Stimulated activated CD4-positive, alpha-beta T cell treated with anti-CD3 and anti-CD28 coated beads, TNF-alpha, amount 100 ng/mL, for 1 hour (primary cell): ENCODE measurements at regions not wholly inside any gene's neighbourhood (a gene's known extent, or its start where the extent isn't known, plus 50 kb on each side); places are given as distances from the start of the nearest gene placed in this dataset.

Source experiments
- DNase-seq, 3 donors: peaks; one replicate each; pipeline ENCODE4 v3.0.0-alpha.2; 2020; ENCODE audit warnings: low read depth in 3 of 3, low spot score in 1 of 3

DNA sequence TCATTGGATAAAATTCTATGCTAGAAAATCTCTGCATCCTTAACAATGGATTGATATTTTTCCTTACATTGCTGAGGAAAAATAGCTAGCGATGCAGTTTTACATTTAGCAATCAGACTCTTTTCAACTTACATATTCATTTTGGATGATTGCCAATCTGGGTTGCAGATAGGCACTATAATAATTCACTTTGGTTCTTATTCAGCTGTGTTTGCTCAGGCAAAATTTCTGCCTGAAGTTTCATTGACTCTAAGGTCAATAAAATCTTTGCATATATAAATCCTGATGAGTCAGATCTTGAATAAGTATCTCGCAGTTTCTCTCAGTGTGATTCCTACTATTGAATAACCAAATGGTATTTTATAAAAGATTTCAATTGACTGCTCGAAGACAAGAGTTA is 1105.8 kb downstream of the CDH18 start:
- DNase-seq, result no peak

DNA sequence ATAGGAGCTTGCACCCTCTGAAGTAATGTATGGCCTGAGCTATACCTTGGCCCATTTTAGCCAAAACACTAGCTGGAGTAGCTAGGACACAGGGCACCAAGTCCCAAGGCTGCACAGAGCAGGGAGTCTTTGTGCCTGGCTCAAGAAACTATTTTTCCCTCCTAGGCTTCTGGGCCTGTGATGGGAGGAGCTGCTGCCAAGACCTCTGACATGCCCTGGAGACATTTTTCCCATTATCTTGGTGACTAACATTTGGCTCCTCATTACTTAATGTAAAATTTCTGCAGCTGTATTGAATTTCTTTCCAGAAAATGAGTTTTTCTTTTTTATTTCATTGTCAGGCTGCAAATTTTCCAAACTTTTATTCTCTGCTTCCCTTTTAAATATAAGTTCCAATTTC is 1099.2 kb downstream of the CDH18 start:
- no peak for DNase-seq

DNA sequence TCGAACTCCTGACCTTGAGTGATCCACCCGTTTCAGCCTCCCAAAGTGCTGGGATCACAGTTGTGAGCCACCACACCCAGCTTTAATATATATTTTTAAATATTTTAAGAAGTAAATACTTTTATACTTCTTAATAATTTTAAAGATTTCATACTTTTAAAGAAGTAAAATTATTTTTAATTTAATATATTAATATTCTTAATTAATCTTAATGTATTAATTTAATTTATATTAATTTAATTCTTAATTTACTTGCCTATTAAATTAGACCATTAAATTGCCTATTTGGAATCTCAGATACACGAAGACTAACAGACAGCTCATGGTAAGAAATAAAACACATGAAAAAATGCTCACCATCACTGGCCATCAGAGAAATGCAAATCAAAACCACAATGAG is 1087.4 kb downstream of the CDH18 start:
- DNase-seq, result no peak

DNA sequence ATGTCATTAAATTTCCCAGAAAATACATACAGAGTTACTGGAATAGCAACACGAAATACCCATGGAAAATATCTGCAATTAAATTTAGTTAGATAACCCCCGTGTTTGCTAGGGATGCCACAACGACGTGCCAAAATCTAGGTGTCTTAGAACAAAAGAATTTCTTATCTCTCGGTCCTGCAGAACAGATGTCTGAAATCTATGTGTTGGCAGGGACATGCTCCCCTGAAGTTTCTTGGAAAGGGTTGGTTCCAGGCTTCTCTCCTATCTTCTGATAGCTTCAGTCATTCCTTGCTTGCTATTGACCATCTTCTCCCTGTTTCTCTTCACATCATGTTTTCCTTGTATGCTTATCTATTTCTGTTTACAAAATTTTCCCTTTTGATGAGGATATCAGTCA is 1067.0 kb downstream of the CDH18 start:
- DNase-seq, result no peak

DNA sequence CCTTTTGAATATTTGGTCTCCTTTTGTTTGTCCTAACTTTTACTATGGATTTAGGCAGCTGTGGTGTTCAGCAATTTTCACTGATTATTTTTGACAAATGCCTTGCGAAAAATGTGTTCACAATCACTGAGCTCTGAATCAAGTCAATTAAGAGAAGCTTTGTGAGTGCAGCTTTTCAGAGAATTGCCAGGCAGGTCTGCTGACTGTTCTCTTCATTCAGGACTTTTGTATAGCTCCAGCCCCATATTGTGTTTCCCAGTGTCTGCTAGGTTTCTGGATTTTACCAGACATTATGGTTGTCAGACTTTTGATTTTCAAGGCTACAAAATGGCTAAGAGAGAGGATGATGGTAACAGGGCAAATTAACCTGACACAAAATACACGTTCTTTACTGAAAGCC is 1055.9 kb downstream of the CDH18 start:
- DNase-seq, result no peak

DNA sequence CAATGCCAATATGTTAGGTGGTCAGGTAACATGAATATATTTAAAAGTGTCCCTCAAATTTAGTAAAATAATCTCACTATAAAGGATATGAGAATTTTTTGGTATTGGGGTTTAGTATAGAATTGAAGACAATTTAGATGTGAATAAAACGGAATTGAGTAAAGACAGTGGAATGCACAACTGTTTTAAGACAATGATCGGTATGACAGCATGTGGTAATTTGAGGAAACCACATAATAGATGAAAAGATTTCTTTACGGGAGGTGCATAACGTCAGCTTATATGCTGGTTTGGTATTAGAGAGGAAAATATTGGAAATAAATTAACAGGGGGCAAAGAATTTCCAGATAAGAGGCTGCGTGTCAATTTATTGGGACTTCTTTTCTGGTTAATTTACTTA is 1043.2 kb downstream of the CDH18 start:
- no peak for DNase-seq

DNA sequence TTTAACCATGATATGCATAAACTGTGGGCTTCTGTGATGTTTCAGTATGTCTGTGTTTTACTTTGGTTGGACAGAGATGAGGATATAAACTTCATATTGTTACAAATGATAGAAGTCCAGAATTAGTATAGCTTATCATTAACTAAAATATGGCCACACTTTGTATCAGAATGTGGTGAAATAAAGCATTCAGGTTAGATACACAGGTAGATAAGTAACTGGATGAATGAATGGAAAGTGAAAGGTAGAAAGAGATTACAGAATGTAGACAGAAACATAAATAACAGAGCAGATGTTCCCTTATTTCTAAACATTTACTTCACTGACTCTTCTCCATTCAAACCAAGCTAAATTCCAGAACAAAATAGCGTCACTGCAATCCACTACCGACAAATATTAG is 1033.8 kb downstream of the CDH18 start:
- DNase-seq, result no peak

DNA sequence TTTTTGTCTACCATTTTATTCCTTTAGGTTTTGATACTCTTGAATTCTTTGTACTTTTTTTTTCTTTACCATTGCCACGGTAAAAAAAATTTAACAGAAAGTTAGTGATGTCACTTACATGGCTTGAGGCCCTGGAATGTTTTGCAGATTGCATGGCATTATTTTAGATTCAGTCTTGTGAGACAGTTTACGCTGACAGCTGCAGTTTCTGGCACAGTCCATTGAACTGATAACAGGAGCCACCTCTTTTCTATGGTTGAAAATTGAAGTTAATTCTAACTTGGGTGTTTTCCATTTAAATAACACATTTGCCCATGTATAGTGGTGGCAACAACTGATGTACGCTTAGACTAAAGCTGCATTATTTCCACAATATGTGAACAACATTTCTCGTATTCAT is 1028.5 kb downstream of the CDH18 start:
- DNase-seq, result no peak

DNA sequence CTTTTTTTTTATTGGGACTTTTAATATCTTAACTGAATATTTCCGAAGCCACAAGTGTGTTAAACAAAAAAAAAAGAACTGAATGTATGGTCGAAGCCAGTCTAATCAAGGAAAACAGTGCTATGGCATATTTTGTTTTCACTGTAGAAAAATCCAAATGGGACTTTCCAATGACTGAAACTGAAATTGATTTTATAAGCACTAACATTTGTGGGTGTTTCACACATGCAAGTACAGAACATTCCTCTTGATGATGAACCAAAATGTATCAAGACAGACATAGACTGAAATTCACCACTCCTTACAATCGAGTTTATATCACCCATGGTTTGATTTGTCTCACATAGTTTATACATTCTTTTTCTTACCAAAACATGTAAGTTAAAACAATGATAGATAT is 1026.8 kb downstream of the CDH18 start:
- DNase-seq, result no peak

DNA sequence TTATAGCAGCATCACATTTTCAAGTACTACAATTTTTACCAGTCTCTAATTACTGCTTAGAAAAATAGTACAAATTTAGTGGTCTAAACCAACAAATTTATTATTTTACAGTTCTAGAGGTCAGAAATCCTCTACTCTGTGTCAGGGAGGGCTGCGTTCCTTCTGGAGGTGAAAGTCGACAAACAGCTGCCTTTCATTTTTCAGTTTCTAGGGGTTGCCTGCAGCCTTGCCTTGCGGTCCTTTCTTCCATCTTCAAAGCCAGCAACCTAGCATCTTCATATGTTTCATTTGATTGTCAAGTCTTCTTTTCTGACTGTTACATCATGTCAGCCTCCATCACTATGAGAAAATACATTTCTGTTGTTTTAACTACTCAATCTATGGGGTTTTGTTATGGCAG is 1022.1 kb downstream of the CDH18 start:
- DNase-seq, result no peak

DNA sequence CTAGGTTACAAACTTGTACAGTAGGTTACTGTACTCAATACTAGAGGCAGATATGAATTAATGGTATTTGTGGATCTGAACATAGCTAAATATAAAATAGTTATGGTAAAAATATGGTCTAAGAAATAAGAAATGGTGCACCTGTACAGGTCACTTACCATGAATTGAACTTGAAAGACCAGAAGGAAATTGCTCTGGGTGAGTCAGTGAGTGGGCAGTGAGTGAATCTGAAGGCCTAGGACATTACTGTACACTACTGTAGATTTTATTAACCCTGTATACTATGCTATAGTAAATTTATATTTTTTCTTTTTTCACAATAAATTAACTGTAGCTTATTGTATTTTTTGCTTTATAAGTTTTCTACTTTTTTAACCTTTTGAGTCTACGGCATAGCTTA is 1020.4 kb downstream of the CDH18 start:
- DNase-seq, result no peak

DNA sequence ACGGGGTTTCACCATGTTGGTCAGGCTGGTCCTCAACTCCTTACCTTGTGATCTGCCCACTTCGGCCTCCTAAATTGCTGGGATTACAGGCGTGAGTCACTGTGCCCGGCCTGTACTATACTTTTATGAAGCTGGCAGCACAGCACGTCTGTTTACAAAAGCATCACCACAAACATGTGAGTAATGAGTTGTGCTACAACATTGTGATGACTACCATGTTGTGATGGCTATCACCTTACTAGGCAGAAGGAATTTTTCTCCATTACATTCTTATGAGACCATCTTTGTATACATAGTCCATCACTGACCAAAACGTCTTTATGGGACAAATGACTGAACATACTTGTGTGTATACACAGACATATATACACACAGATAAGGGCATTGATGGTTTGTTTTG is 1019.0 kb downstream of the CDH18 start:
- no peak for DNase-seq

DNA sequence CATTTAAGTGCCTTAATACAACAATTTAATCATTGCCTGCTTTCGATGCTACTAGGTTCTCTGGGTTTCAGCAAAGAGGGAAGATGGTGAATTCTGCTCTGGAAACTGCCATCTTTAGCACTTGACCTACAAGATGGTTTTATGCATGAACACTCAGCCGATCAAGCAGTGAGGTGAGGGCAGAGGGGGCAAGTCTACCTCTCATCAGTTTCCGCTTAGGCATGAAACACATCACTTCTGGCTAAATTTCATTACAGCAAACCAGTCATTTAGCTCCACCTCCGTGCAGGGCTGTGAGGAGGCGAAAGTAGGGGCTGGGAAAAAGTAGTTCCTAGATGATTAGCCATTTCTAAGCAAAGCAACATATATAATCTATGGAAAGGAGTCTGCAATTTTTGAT is 1018.0 kb downstream of the CDH18 start:
- no peak for DNase-seq

DNA sequence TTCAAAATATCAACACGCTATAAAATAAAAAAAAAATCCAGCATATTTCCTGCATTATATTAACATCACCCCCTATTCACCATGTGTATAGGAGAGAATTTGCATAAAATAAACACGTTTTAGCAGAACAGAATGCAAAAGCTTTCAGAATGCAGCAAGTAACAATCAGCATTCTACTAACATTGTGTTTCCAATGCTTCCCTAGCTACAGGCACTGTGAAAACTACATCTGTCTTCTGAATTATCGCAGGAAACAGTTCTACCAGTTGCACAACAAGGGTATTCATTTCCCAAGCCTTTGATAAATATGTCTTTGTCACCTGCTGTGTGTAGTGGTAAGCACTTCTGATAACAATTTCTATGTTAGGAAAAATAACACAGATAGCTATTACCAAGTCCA is 1015.8 kb downstream of the CDH18 start:
- no peak for DNase-seq

DNA sequence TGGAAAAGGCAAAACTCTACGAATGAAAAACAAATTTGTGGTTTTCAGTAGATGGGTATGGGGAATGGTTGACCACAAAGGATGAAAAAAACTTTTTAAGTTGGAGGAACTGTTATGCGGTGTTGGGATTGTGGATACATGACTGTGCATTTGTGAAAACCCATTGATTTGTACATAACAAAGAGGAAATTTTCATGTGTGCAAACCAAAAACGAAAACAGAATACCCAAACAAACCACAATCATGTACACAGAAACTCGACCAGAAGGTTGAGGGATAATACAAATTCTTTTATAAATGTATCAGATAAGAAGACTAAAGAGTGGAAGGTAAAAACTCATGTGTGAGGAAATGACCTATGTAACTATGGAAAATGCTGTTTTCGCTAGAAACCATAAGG is 1012.4 kb downstream of the CDH18 start:
- DNase-seq, result no peak

DNA sequence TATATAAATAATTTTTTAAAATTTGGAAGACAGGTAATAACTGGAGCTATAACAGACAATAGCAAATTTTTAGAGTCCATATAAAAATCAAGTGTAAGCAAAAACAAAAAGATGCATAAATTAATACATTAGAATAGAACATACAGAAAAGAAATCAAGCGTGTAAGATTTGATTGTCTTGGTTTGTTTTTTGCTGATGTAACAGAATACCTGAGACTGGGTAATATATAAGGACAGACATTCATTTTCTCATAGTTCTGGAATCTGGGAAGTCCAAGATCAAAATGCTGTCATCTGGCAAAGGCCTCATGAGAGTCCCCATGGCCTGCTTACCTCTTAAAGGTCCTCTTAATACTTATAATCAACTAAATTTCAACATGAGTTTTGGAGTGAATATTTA is 1010.1 kb downstream of the CDH18 start:
- DNase-seq, result no peak

DNA sequence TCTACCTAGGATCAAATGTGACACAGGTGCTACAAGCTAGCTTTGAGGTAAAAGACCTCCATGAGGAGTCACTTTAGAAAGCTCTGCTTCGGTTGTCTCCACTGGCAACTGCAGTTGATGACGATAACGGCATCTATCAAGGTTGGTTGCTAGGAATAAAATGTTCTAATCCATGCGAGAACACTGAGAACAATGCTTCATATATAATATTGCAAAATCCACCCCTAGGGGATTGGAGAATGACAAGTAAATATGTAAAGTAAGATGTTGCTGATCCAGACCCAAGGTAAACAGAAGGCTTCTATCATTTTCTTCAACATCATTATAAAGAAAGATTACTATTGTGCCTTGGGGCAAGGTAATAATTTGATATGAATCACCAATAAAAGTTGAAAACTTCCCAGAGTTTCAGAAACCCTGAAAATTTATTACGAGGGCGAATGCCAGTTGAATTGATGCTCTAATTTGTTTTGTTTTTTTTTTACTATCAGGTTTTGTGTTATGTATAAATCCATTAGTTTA is 1003.4 kb downstream of the CDH18 start:
- no peak for DNase-seq

DNA sequence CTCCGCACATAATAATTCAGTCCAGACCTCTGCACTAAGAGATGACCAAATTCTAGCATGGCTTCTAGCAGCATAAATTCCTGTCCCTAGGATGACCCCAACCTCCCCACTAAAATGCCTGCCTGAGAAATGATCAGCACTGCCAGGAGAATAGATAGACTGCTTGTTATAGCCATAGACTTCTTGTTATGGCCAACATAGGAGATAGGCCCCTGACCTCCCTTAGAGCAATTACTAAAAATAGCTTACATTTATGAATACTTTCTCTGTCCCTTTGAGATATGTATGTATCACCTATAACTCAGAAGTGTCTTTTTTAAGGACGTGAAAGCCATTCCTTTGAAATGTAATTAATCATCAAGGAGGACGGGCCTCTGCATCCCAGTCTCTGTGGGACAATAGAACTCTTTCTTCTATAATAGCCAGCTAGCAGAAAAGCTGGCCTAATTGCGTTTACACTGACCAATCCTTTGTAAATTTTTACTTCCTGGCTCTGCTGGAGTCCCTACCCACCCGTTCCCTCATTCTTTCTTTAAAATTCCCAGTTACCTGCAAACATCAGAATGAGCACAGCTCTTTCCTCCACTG is 1002.7 kb downstream of the CDH18 start:
- DNase-seq, result no peak

DNA sequence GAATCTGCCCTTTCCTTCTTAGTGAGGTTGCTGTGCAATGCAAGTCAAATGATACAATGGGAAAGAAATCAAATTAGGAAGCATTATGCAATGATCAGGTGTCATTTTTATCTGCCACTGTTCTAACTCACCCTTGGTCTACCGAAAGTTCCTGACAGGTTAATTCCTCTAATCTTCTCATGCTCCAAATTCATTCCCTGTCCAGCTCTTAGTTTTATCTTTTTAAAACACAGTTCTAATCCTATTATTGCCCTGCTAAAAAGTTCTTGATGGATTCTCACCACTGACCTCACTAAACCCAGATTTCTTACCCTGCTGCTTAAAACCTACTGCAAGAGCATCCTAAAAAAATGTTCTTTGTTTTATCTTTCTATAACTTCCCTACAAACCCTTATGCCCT is 1000.9 kb downstream of the CDH18 start:
- DNase-seq, result no peak

DNA sequence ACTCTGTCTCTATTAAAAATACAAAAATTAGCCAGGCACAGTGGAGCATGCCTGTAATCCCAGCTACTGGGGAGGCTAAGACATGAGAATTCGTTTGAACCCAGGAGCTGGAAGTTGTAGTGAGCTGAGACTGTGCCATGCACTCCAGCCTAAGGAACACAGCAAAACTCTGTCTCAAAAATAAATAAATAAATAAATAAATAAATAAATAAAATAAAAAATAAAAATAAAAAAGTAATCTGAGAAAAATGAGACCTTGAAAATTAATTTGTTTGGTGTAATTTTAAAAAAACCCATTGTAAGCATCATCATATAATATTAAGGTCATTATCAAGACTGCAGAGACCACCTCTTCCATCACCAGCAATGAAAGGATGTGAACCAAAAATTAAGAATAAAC is 997.1 kb downstream of the CDH18 start:
- no peak for DNase-seq

DNA sequence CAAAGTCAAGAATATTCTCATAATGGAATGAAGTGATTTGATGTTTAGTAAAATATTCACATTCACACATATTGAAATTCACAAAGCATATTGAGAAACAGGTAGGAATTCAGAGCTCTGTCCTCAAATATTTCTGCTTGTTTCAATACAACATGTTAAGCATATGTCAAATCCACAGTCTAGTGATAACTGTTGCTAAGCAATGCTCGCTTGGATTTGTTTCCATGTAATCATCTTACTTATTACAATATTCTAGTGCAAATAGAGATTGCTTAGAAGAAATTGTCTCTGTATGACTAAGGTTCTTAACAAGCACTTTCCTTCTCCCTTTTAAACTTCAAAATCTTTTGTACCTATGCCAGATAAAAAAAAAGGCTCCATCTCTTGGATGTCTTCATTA is 995.7 kb downstream of the CDH18 start:
- DNase-seq, result no peak

DNA sequence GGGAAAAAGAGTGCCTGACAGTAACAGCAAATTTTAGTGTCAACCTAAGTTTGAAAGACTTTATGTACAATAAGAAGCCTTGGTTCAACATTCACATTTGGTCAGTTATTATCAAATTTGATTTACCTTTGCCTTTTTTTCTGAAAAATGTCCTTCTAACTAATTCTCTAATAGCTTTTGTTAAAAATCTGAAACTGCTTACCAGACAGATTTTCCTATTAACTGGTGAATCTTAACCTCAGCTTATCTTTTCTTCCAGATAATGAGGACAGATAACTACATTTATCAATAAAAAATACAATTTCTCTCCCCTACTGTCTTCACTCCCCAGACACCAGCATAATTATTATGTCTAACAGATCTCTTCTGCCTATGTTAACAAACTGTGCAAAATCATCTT is 988.5 kb downstream of the CDH18 start:
- no peak for DNase-seq

DNA sequence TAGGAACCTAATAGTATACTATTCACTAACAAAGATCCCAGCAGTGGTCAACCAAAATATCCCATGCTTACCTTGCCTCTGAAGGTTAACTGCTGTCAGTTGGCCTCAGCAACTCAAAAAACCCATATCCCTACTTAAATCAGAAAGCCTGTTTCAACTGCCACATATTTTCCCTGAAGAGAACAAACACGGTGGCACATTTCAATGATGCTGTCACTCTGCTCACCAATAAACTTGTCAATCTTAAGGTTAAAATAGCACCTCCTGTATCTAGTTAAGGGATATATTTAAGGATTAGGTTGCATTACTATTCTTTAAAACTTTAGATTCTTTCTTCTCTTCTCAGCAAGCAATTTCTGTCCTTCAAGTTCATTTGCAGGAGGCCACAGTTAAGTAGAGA is 986.9 kb downstream of the CDH18 start:
- DNase-seq, result no peak

DNA sequence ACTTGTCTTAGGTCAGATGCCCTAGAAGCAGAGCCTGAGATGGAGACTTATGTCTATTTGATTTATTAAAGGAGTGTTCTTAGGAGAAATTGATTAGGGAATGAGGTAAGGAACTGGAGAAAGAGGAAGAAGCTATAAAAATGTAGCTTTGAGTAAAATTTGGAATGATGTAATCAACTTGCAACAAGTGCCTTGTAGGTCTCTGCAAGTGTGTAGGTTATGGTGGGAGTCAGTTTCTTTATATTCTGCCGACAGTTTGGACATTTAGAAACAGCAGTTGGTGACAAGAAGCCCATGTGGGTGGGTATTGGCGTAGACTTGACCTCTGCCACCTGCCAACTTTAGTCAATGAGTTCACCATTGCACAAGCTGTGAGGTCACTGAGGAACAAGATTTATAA is 986.5 kb downstream of the CDH18 start:
- no peak for DNase-seq
